Breast epithelium (tissue), 4 donors: ENCODE measurements at regions not wholly inside any gene's neighbourhood (a gene's known extent, or its start where the extent isn't known, plus 50 kb on each side); places are given as distances from the start of the nearest gene placed in this dataset.

Source experiments
- DNase-seq, 2 donors: peaks; one replicate each; pipeline ENCODE4 v3.0.0-alpha.2; 2019; ENCODE audit warnings: low spot score in 2 of 2
- H3K27ac ChIP-seq, 2 donors: fragments of 200-600 bp; sonication (generic) in 1 of 2; one replicate each; pipeline ENCODE4 v1.5.1; 2016 to 2019; ENCODE audit warnings: mild to moderate bottlenecking in 1 of 2
- H3K27me3 ChIP-seq, 2 donors: fragments of 200-600 bp; sonication (generic) in 1 of 2; one replicate each; pipeline versions ENCODE4 v1.5.1 to v1.6.0; 2017 to 2019; ENCODE audit warnings: control low read depth in 1 of 2, mild to moderate bottlenecking in 1 of 2
- H3K36me3 ChIP-seq: fragments of 200-600 bp; one replicate; pipeline ENCODE4 v1.5.1; 2019
- H3K4me1 ChIP-seq, 2 donors: fragments of 200-600 bp; sonication (generic); one replicate each; pipeline ENCODE4 v1.5.1; 2016 to 2019; ENCODE audit warnings: control low read depth in 1 of 2
- H3K4me3 ChIP-seq, 3 donors: fragments of 200-600 bp; sonication (generic); 1 replicate in 2 of 3; 2 replicates in 1 of 3; pipeline ENCODE4 v1.5.1; 2016 to 2019; ENCODE audit warnings: mild to moderate bottlenecking in 3 of 3, moderate library complexity in 2 of 3
- H3K9me3 ChIP-seq, 2 donors: fragments of 200-600 bp; sonication (generic) in 1 of 2; one replicate each; pipeline ENCODE4 v1.5.1; 2016 to 2019; ENCODE audit warnings: control low read depth in 1 of 2
- CTCF ChIP-seq, 3 donors: fragments of 450-650 bp; IDR thresholded peaks; one replicate each; pipeline ENCODE4 v1.5.1; 2016 to 2017; ENCODE audit warnings: antibody characterized with exemption in 3 of 3, mild to moderate bottlenecking in 3 of 3, moderate library complexity in 3 of 3
- POLR2A ChIP-seq: fragments of 450-650 bp; IDR thresholded peaks from one replicate; pipeline ENCODE4 v1.6.1; 2016; ENCODE audit warnings: antibody characterized with exemption, mild to moderate bottlenecking, moderate library complexity
- POLR2AphosphoS5 ChIP-seq, 3 donors: sonication (generic); formaldehyde crosslinking; IDR thresholded peaks; one replicate each; pipeline ENCODE4 v1.6.1; 2017; ENCODE audit warnings: antibody characterized with exemption in 3 of 3
- intact Hi-C: fragments of 100-400 bp; cut with DNase I; formaldehyde crosslinking; loops from one replicate; pipeline ENCODE4 v1.15.1; 2023; ENCODE audit warnings: low total_unique reads

GRCh38 chr7:22551768-22552513 is 52.0 kb upstream of the STEAP1B start:
- Histone ChIP-seq H3K4me1 (peaks cover 0 to 7% of the 10 kb centered on the region in 2 donors), H3K9me3 (no peaks in the 10 kb centered on the region), H3K36me3 (no peaks in the 10 kb centered on the region), H3K27ac (no peak overlapping the region), H3K4me3 (no peak overlapping the region), H3K27me3 (peaks cover 5 to 16% of the 10 kb centered on the region in 2 donors)
- intact Hi-C loops, result no loop called here
- TF ChIP-seq POLR2AphosphoS5 (IDR thresholded peaks at IDR 0.05) (no peak), CTCF (IDR thresholded peaks at IDR 0.05) (no peak), POLR2A (no peak)
- no peak for DNase-seq

- no peak for DNase-seq
- Histone ChIP-seq H3K4me1 (peaks cover 0 to 7% of the 10 kb centered on the region in 2 donors), H3K27ac (no peak overlapping the region), H3K27me3 (peaks cover 5 to 21% of the 10 kb centered on the region in 2 donors), H3K36me3 (no peaks in the 10 kb centered on the region), H3K4me3 (peak overlapping the region in 2 of 3 donors; percentile 43 to 64), H3K9me3 (no peaks in the 10 kb centered on the region)
- TF ChIP-seq CTCF (IDR thresholded peaks at IDR 0.05) (no peak), POLR2A (no peak), POLR2AphosphoS5 (IDR thresholded peaks at IDR 0.05) (no peak)
- intact Hi-C loops, result no loop called here
Observed at GRCh38 chr7:22550514-22551030, 50.6 kb upstream of the STEAP1B start.

DNA sequence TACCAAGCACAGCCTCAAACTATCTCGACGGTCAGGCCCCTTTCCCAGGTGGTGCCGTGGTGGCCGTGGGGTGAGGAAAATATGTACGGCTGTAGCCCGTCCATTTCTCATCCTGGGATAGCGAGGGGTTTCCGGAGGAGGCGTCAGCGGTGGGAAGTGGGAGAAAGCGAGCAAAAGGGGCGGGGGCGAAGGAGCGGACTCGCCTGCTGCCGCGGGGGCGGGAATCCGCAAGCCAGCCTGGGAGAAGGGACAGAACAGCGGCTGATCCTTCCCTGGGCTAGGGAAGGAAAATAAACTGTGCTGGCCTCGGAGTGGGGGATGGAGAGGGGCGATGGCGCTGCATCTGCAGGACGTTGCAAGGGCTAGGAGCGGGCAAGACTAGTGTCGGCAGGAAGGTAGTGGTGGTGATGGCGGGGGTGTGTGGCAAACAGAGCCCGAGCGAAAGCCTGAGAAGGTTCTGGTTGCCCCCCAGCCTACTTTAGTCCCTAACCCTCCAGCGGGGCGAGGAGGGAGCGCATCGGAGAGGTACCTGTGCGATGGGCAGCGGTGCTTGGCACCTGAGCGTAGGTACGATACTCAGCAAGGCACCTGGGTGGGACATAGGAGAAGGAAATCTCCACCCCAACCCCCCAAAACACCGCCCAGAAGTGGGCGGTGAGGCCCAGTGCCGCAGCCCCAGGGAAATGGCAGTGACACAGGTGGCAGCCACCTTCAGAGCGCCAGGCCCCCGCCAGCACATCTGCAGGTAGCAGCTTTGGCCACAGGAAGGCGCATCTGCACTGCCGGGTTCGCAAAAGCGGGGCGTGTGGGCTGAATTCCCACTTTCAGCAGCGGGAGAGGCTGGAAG is 49.9 kb upstream of the STEAP1B start:
- intact Hi-C loops, result no loop called here
- Histone ChIP-seq H3K9me3 (no peaks in the 10 kb centered on the region), H3K4me1 (peaks cover 0 to 7% of the 10 kb centered on the region in 2 donors), H3K4me3 (peak overlapping the region; percentile 5 to 64 (median 43)), H3K36me3 (no peaks in the 10 kb centered on the region), H3K27ac (peak overlapping the region in 1 of 2 donors; percentile 23), H3K27me3 (peaks cover 5 to 28% of the 10 kb centered on the region in 2 donors)
- TF ChIP-seq CTCF (IDR thresholded peaks at IDR 0.05), result peak in 1 of 3 donors; percentile 79
- TF ChIP-seq POLR2A, result no peak
- no peak for DNase-seq
